Tibial nerve (tissue), 4 donors: ENCODE measurements at regions not wholly inside any gene's neighbourhood (a gene's known extent, or its start where the extent isn't known, plus 50 kb on each side); places are given as distances from the start of the nearest gene placed in this dataset.
"Not testable (repeated sequence)": the region's sequence is repeated elsewhere in the genome, so short reads cannot be mapped to it uniquely, and the experiment has no call there.

Source experiments
- DNase-seq, 2 donors: peaks; one replicate each; pipeline ENCODE4 v3.0.0-alpha.2; 2019; ENCODE audit warnings: low spot score in 2 of 2
- H3K27ac ChIP-seq, 4 donors: fragments of 200-600 bp; sonication (generic) in 3 of 4; one replicate each; pipeline ENCODE4 v1.5.1; 2017 to 2019; ENCODE audit warnings: mild to moderate bottlenecking in 1 of 4
- H3K27me3 ChIP-seq, 2 donors: fragments of 200-600 bp; sonication (generic) in 1 of 2; one replicate each; pipeline versions ENCODE4 v1.5.1 to v1.6.0; 2017 to 2019
- H3K36me3 ChIP-seq, 3 donors: fragments of 200-600 bp; sonication (generic); one replicate each; pipeline ENCODE4 v1.5.1; 2018 to 2019
- H3K4me1 ChIP-seq, 4 donors: fragments of 200-600 bp; sonication (generic) in 3 of 4; one replicate each; pipeline ENCODE4 v1.5.1; 2017 to 2019
- H3K4me3 ChIP-seq, 4 donors: fragments of 200-600 bp; sonication (generic) in 3 of 4; one replicate each; pipeline ENCODE4 v1.5.1; 2017 to 2019; ENCODE audit warnings: mild to moderate bottlenecking in 1 of 4, moderate library complexity in 1 of 4
- H3K9me3 ChIP-seq, 4 donors: fragments of 200-600 bp; sonication (generic) in 3 of 4; one replicate each; pipeline ENCODE4 v1.5.1; 2017 to 2019
- EP300 ChIP-seq, 2 donors: sonication (generic); formaldehyde crosslinking; IDR thresholded peaks; one replicate each; pipeline ENCODE4 v1.6.1; 2017; ENCODE audit warnings: antibody characterized with exemption in 2 of 2, mild to moderate bottlenecking in 1 of 2
- POLR2A ChIP-seq, 2 donors: fragments of 450-650 bp; IDR thresholded peaks; one replicate each; pipeline ENCODE4 v1.6.1; 2017; ENCODE audit warnings: antibody characterized with exemption in 2 of 2, mild to moderate bottlenecking in 2 of 2, moderate library complexity in 2 of 2
- WGBS, 2 donors: methylation state at CpG; one replicate each; pipeline ENCODE4 v1.1.5; 2018; 5-methylcytosine and 5-hydroxymethylcytosine counted together
- TF ChIP-seq, protein P1 (sequence below), 5 experiments: fragments of 200-600 bp in 3 of 5; fragments of 450-650 bp in 2 of 5; sonication (generic) in 3 of 5; IDR thresholded peaks; one replicate each; pipeline ENCODE4 v1.5.1; 2016 to 2019; ENCODE audit warnings: antibody characterized with exemption in 5 of 5, mild to moderate bottlenecking in 3 of 5, moderate library complexity in 2 of 5

DNA sequence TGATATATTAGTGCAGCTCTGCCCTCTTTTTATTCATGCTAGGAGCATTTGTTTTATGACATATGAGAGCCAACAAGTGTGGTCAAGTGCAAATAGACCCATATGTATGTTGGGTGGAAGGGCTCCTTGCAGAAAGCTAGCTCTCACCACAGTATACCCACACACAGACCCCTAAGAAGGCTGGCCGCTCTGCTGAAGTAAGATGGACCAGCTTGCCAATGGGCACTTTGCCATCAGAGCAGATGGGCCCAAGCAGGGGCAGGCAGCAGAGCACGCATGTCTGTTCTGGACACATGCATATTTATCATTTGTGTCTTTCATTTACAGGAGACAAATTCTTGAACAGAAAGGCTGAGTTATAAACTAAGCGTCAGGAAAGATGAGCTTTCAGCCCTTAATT, 187.5 kb upstream of the DTNA start:
- Histone ChIP-seq H3K27me3 (no peaks in the 10 kb centered on the region), H3K4me1 (no peaks in the 10 kb centered on the region), H3K27ac (no peak overlapping the region), H3K36me3 (no peaks in the 10 kb centered on the region), H3K9me3 (no peaks in the 10 kb centered on the region), H3K4me3 (no peak overlapping the region)
- DNase-seq, result no peak
- 78 to 79% methylated on average over 3 of the region's 3 CpGs for WGBS, 2 donors
- TF ChIP-seq EP300 (IDR thresholded peaks at IDR 0.05) (no peak), POLR2A (IDR thresholded peaks at IDR 0.05) (no peak)
- TF ChIP-seq, protein P1, sequence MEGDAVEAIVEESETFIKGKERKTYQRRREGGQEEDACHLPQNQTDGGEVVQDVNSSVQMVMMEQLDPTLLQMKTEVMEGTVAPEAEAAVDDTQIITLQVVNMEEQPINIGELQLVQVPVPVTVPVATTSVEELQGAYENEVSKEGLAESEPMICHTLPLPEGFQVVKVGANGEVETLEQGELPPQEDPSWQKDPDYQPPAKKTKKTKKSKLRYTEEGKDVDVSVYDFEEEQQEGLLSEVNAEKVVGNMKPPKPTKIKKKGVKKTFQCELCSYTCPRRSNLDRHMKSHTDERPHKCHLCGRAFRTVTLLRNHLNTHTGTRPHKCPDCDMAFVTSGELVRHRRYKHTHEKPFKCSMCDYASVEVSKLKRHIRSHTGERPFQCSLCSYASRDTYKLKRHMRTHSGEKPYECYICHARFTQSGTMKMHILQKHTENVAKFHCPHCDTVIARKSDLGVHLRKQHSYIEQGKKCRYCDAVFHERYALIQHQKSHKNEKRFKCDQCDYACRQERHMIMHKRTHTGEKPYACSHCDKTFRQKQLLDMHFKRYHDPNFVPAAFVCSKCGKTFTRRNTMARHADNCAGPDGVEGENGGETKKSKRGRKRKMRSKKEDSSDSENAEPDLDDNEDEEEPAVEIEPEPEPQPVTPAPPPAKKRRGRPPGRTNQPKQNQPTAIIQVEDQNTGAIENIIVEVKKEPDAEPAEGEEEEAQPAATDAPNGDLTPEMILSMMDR (IDR thresholded peaks at IDR 0.05), result no peak

GRCh38 chr18:34525244-34525643, 184.9 kb upstream of the DTNA start:
- DNase-seq, result no peak
- no peaks in the 10 kb centered on the region for H3K27me3 ChIP-seq
- no peaks in the 10 kb centered on the region for H3K36me3 ChIP-seq
- no peaks in the 10 kb centered on the region for H3K4me1 ChIP-seq
- 69 to 70% methylated on average over 2 of the region's 2 CpGs for WGBS, 2 donors
- TF ChIP-seq EP300 (IDR thresholded peaks at IDR 0.05), result no peak
- no peak for TF ChIP-seq POLR2A (IDR thresholded peaks at IDR 0.05)
- TF ChIP-seq, protein P1 (IDR thresholded peaks at IDR 0.05), result no peak
- H3K9me3 ChIP-seq, result no peaks in the 10 kb centered on the region
- H3K4me3 ChIP-seq, result no peak overlapping the region
- no peak overlapping the region for H3K27ac ChIP-seq

DNA sequence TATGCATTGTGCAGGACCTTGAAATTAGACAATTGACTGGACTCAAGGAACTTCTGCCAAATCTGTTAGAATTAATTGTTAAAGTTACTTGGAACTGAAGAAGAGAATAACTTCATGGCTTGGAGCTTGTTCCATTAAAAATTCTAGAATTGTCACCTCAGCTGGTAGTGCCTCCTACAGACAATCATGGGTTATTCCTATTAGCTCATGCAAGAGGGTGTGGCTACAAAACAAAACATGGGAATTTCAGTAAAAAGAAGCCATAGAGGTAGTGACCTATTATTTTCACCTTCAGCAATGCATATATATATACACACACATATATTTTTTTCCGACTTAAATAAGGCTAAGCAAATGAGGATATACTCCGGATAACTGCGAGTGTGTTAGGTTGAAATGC, 181.9 kb upstream of the DTNA start:
- TF ChIP-seq EP300 (IDR thresholded peaks at IDR 0.05) (no peak), POLR2A (IDR thresholded peaks at IDR 0.05) (no peak)
- TF ChIP-seq, protein P1 (IDR thresholded peaks at IDR 0.05), result no peak
- no peaks in the 10 kb centered on the region for H3K4me1 ChIP-seq
- no peaks in the 10 kb centered on the region for H3K27me3 ChIP-seq
- WGBS, 2 donors, result 84 to 91% methylated on average over 3 of the region's 3 CpGs
- no peak overlapping the region for H3K27ac ChIP-seq
- H3K9me3 ChIP-seq, result no peaks in the 10 kb centered on the region
- no peak overlapping the region for H3K4me3 ChIP-seq
- no peaks in the 10 kb centered on the region for H3K36me3 ChIP-seq
- DNase-seq, result no peak

GRCh38 chr18:34529358-34530335, 180.5 kb upstream of the DTNA start:
- no peaks in the 10 kb centered on the region for H3K9me3 ChIP-seq
- WGBS, 2 donors, result 40 to 48% methylated on average over 6 of the region's 6 CpGs
- TF ChIP-seq POLR2A (IDR thresholded peaks at IDR 0.05), result no peak
- TF ChIP-seq, protein P1 (IDR thresholded peaks at IDR 0.05), result no peak
- TF ChIP-seq EP300 (IDR thresholded peaks at IDR 0.05), result no peak

DNA sequence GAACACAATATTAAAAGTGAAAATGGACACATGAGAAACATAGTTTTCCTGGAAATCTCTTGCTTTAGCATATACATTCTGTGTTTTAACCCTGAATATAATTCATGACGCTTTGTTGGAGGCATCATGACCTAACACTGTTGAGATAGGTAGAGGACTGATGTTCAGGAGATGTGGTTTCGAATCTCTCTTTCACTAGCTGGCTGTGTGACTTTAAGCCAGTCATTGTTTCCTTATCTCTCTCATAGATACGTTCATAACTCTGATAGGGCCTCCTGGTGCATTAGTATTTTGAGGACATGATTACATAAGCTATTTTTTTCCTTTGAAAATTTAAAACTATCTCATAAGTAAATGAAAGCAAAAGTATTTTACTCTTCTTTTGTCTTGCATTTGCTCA, 179.0 kb upstream of the DTNA start:
- TF ChIP-seq POLR2A (IDR thresholded peaks at IDR 0.05) (no peak), EP300 (IDR thresholded peaks at IDR 0.05) (no peak)
- TF ChIP-seq, protein P1 (IDR thresholded peaks at IDR 0.05), result no peak
- Histone ChIP-seq H3K4me3 (no peak overlapping the region), H3K36me3 (no peaks in the 10 kb centered on the region), H3K27ac (no peak overlapping the region), H3K4me1 (no peaks in the 10 kb centered on the region), H3K9me3 (no peaks in the 10 kb centered on the region), H3K27me3 (no peaks in the 10 kb centered on the region)
- DNase-seq, result no peak
- 82 to 83% methylated on average over 3 of the region's 3 CpGs for WGBS, 2 donors

More at GRCh38 chr18:34529358-34530335, 180.5 kb upstream of the DTNA start:
- H3K36me3 ChIP-seq, result no peaks in the 10 kb centered on the region
- no peak overlapping the region for H3K27ac ChIP-seq
- H3K4me3 ChIP-seq, result no peak overlapping the region
- no peaks in the 10 kb centered on the region for H3K4me1 ChIP-seq
- no peak for DNase-seq
- no peaks in the 10 kb centered on the region for H3K27me3 ChIP-seq

DNA sequence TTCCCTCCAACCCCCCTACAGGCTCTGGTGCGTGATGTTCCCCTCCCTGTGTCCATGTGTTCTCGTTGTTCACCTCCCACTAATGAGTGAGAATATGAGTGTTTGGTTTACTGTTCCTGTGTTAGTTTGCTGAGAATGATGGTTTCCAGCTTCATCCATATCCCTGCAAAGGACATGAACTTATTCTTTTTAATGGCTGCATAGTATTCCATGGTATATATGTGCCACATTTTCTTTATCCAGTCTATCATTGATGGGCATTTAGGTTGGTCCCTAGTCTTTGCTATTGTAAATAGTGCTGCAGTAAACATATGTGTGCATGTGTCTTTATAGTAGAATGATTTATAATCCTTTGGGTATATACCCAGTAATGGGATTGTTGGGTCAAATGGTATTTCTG, 175.5 kb upstream of the DTNA start:
- not testable (repeated sequence) for H3K9me3 ChIP-seq, H3K27me3 ChIP-seq, H3K36me3 ChIP-seq, DNase-seq, H3K27ac ChIP-seq, H3K4me1 ChIP-seq, H3K4me3 ChIP-seq
- WGBS, 2 donors, result 95 to 99% methylated on average over 2 of the region's 2 CpGs
